HepG2 (cell line): ENCODE measurements at regions not wholly inside any gene's neighbourhood (a gene's known extent, or its start where the extent isn't known, plus 50 kb on each side); places are given as distances from the start of the nearest gene placed in this dataset.

Experiments
- ATAC-seq: fragments of 200-7000 bp; cut with Tn5 transposase; 3 replicates; pipeline ENCODE4 v1.9.1; 2020; ENCODE audit warnings: mild to moderate bottlenecking, moderate library complexity
- BruUV-seq: library from RNA; stranded (reverse); fragments of 400-500 nt; replicated peaks from 2 replicates; lab custom pipeline; 2021; lab: Mats Ljungman, UMichigan
- CTCF ChIA-PET: fragments of 300-600 bp; formaldehyde crosslinking; extraction: SDS; loops from one replicate; lab custom pipeline; 2021; ENCODE audit warnings: low total read pairs, inconsistent platforms, low intra/inter-chr PET ratio; lab: Yijun Ruan, JAX
- POLR2A ChIA-PET: fragments of 350-600 bp; sonication (Branson Sonifier 250); formaldehyde crosslinking; loops from one replicate; lab custom pipeline; 2020; ENCODE audit warnings: antibody characterized with exemption, inconsistent platforms; lab: Yijun Ruan, JAX
- DNase-seq: peaks from one replicate; pipeline ENCODE4 v3.0.0-alpha.2; 2015; ENCODE audit warnings: low spot score
- FAIRE-seq: peaks from 3 replicates; lab custom pipeline; 2011; peaks lifted over from hg19 to GRCh38; lab: Jason Lieb, UNC
- H2AFZ ChIP-seq: one replicate; pipeline ENCODE4 v1.6.1; 2011; ENCODE audit warnings: low read length, inconsistent platforms
- H3K27ac ChIP-seq: fragments of 300-600 bp; 3 replicates; pipeline ENCODE4 v1.8.0; 2011; ENCODE audit warnings: mixed run types, mild to moderate bottlenecking, mixed read lengths, low read length, inconsistent platforms; ENCODE audit not compliant: insufficient read depth; ENCODE audit errors: extremely low read length
- H3K27me3 ChIP-seq, 2 experiments: fragments of 200-600 bp in 1 of 2; 2 replicates in 1 of 2; 3 replicates in 1 of 2; pipeline versions ENCODE4 v1.6.0 to v1.8.0; 2011; ENCODE audit warnings: low read length in 2 of 2, mild to moderate bottlenecking in 2 of 2, moderate library complexity in 2 of 2, inconsistent platforms in 1 of 2; ENCODE audit not compliant: insufficient read depth in 2 of 2, control insufficient read depth in 1 of 2
- H3K36me3 ChIP-seq, 2 experiments: fragments of 200-600 bp in 1 of 2; replicated peaks in 1 of 2; 2 replicates in 1 of 2; 3 replicates in 1 of 2; pipeline versions ENCODE4 v1.5.1 to v1.8.0; 2011; ENCODE audit warnings: low read length in 2 of 2, inconsistent platforms in 1 of 2; ENCODE audit not compliant: insufficient read depth in 2 of 2, control insufficient read depth in 1 of 2
- H3K4me1 ChIP-seq: 2 replicates; pipeline ENCODE4 v1.5.1; 2012; ENCODE audit warnings: low read length, inconsistent platforms; ENCODE audit not compliant: insufficient read depth
- H3K4me2 ChIP-seq: 2 replicates; pipeline ENCODE4 v1.6.0; 2011; ENCODE audit warnings: low read depth, low read length, inconsistent platforms
- H3K4me3 ChIP-seq, 3 experiments: fragments of 200-600 bp in 1 of 3; sonication (generic), shearing (Covaris generic) in 1 of 3; replicated peaks in 1 of 3; 2 replicates each; pipeline ENCODE4 v1.5.1; 2011 to 2016; ENCODE audit warnings: low read length in 3 of 3, inconsistent platforms in 2 of 3, low read depth in 2 of 3, mild to moderate bottlenecking in 2 of 3, control low read depth in 1 of 3, mixed read lengths in 1 of 3; ENCODE audit not compliant: insufficient read depth in 1 of 3
- H3K79me2 ChIP-seq: one replicate; pipeline ENCODE4 v1.6.1; 2011; ENCODE audit warnings: low read length, inconsistent platforms; ENCODE audit not compliant: insufficient read depth
- H3K9ac ChIP-seq: 2 replicates; pipeline ENCODE4 v1.6.0; 2011; ENCODE audit warnings: mild to moderate bottlenecking, low read depth, low read length, inconsistent platforms; ENCODE audit not compliant: insufficient read depth
- H3K9me3 ChIP-seq: 2 replicates; pipeline ENCODE4 v1.5.1; 2012; ENCODE audit warnings: mild to moderate bottlenecking, low read length
- H4K20me1 ChIP-seq: 2 replicates; pipeline ENCODE4 v1.6.0; 2011; ENCODE audit warnings: inconsistent platforms, mild to moderate bottlenecking, low read length, moderate library complexity; ENCODE audit not compliant: insufficient read depth
- ETV6 ChIP-seq: sonication (generic); formaldehyde crosslinking; conservative IDR thresholded peaks from 2 replicates; pipeline ENCODE4 v1.4.0; 2020; ENCODE audit warnings: missing genetic modification reagents
- GATAD2A ChIP-seq: IDR thresholded peaks from 2 replicates; pipeline ENCODE4 v1.6.1; 2016
- HOXA5 ChIP-seq: sonication (generic); formaldehyde crosslinking; IDR thresholded peaks from 2 replicates; pipeline ENCODE4 v1.4.0; 2020; ENCODE audit warnings: missing genetic modification reagents
- TRAFD1 ChIP-seq: sonication (generic); formaldehyde crosslinking; IDR thresholded peaks from 2 replicates; pipeline ENCODE4 v1.5.1; 2020; ENCODE audit warnings: missing genetic modification reagents, mild to moderate bottlenecking, borderline replicate concordance
- ZBTB39 ChIP-seq: sonication (generic); formaldehyde crosslinking; IDR thresholded peaks from 2 replicates; pipeline ENCODE4 v1.5.0; 2020; ENCODE audit warnings: missing genetic modification reagents
- ZEB1 ChIP-seq: IDR thresholded peaks from 2 replicates; pipeline ENCODE4 v1.6.1; 2012; ENCODE audit warnings: mild to moderate bottlenecking, low read depth, inconsistent platforms; ENCODE audit not compliant: insufficient replicate concordance
- ZNF160 ChIP-seq: sonication (generic); formaldehyde crosslinking; IDR thresholded peaks from 2 replicates; pipeline ENCODE4 v1.8.0; 2022; ENCODE audit warnings: mild to moderate bottlenecking, inconsistent platforms, missing genetic modification reagents
- ZNF20 ChIP-seq: sonication (generic); formaldehyde crosslinking; IDR thresholded peaks from 2 replicates; pipeline ENCODE4 v1.4.0; 2020; ENCODE audit warnings: mild to moderate bottlenecking, moderate library complexity, missing genetic modification reagents
- ZNF207 ChIP-seq: fragments of 450-650 bp; IDR thresholded peaks from 2 replicates; pipeline ENCODE4 v1.6.1; 2016; ENCODE audit warnings: antibody characterized with exemption, borderline replicate concordance
- ZNF224 ChIP-seq: sonication (generic); formaldehyde crosslinking; IDR thresholded peaks from 2 replicates; pipeline ENCODE4 v1.5.0; 2020; ENCODE audit warnings: mild to moderate bottlenecking, missing genetic modification reagents
- ZNF318 ChIP-seq: sonication (generic); formaldehyde crosslinking; IDR thresholded peaks from 2 replicates; pipeline ENCODE4 v1.4.0; 2020; ENCODE audit warnings: mild to moderate bottlenecking, missing genetic modification reagents
- ZNF431 ChIP-seq: sonication (generic); formaldehyde crosslinking; IDR thresholded peaks from 2 replicates; pipeline ENCODE4 v1.9.0; 2022; ENCODE audit warnings: missing genetic modification reagents, low read depth, mild to moderate bottlenecking, borderline replicate concordance
- ZNF484 ChIP-seq: sonication (generic); formaldehyde crosslinking; IDR thresholded peaks from 2 replicates; pipeline ENCODE4 v1.5.1; 2020; ENCODE audit warnings: mild to moderate bottlenecking, low read depth, missing genetic modification reagents, borderline replicate concordance
- WGBS: methylation state at CpG from one replicate; pipeline ENCODE4 v1.1.6; 2017; ENCODE audit warnings: low lambda C conversion rate; 5-methylcytosine and 5-hydroxymethylcytosine counted together
- in situ Hi-C: cut with HindIII; loops from 2 replicates; pipeline ENCODE4 v1.10.0; 2017; ENCODE audit warnings: low pct_unique_long_range_greater_than_20kb; ENCODE audit not compliant: extremely low pct_ligation_motif_present
- intact Hi-C: fragments of 100-400 bp; cut with micrococcal nuclease; formaldehyde crosslinking; loops from one replicate; pipeline ENCODE4 v1.10.0; 2022; ENCODE audit not compliant: unreplicated experiment

GRCh38 chr10:42887734-42888503 is 105.3 kb downstream of the BMS1 start:
- in situ Hi-C loops = no loop called here
- TF ChIP-seq ETV6 (CRISPR knock-in tag) (no peak), ZEB1 (no peak), ZNF20 (CRISPR knock-in tag) (no peak), HOXA5 (CRISPR knock-in tag) (no peak), ZNF160 (CRISPR knock-in tag) (no peak), ZNF484 (no peak), ZNF207 (no peak), TRAFD1 (CRISPR knock-in tag) (no peak), GATAD2A (no peak), ZNF431 (no peak), ZNF318 (CRISPR knock-in tag) (no peak), ZBTB39 (CRISPR knock-in tag) (no peak), ZNF224 (CRISPR knock-in tag) (no peak)

More at GRCh38 chr10:42887734-42888503, 105.3 kb downstream of the BMS1 start:
- DNase-seq = no peak
- H3K4me3 ChIP-seq = no peak overlapping the region
- H4K20me1 ChIP-seq = no peaks in the 10 kb centered on the region
- CTCF ChIA-PET = no interaction called here
- no peak overlapping the region for H3K9ac ChIP-seq
- no peaks in the 10 kb centered on the region for H3K4me1 ChIP-seq
- intact Hi-C loops = no loop called here
- WGBS = 0% methylated on average over 1 of the region's 1 CpG
- no peak for FAIRE-seq
- BruUV-seq = no TSS peak
- no peak overlapping the region for H2AFZ ChIP-seq
- H3K4me2 ChIP-seq = no peak overlapping the region
- POLR2A ChIA-PET = no interaction called here
- no peaks in the 10 kb centered on the region for H3K9me3 ChIP-seq
- no peaks in the 10 kb centered on the region for H3K79me2 ChIP-seq
- no peaks in the 10 kb centered on the region for H3K27me3 ChIP-seq
- no peak overlapping the region for H3K27ac ChIP-seq
- no peak for ATAC-seq
- no peaks in the 10 kb centered on the region for H3K36me3 ChIP-seq
